GM19468 (cell line): ENCODE measurements at regions not wholly inside any gene's neighbourhood (a gene's known extent, or its start where the extent isn't known, plus 50 kb on each side); places are given as distances from the start of the nearest gene placed in this dataset.
A peak's percentile ranks its signal among the peaks of the same experiment; 100 is the strongest.
"Not testable (repeated sequence)": the region's sequence is repeated elsewhere in the genome, so short reads cannot be mapped to it uniquely, and the experiment has no call there.

Experiments used
- ATAC-seq: cut with Tn5 transposase; IDR thresholded peaks from one replicate; pipeline ENCODE4 v1.9.1; 2021; ENCODE audit warnings: mild to moderate bottlenecking, moderate library complexity, moderate number of reproducible peaks; ENCODE audit not compliant: unreplicated experiment; ENCODE audit errors: extremely low read depth

DNA sequence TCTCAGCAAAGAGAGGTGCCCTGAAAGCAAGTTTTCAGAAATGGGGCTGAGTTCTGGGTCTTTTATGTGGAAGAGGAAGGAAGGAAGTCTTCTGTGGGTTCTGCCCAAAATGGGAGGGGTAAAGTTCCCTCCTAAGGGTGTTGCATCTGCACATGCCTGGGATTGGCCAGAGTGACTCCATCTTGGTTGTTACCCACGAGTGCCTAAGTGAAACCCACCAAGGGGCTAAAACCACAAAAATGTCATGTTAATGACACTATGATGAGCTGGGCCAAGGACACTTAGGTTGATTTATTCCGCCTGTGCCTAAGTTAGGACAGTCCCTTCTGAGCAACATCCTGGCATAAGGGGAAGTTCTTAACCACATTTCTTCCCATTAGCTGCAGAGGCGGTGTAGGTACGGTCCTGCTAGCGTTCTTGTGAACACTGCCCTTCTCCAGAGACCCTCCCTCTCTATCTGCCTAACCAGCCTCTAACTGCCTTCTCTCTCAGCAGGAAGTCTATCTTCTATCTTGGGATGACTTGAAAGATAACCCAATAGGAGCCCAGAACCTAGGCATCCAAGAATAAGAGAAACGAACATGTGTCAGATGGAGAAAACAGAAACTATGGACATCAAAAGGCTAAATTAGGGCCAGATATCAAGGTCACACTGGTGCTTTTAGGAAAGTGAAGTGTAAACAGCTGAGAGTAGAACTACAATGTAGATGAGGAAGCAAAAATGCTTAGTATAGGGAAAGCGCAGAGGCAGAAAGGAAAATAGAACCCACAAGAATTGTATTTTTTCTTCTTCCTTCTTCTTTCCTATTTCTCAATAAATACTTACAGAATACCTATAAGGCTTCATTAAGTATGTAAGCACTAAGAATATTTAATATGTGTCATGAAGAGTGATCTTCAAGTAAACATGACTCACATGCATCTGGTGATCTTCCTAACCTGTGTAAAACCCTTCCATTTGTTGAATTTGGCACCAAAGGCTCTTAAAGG is 104.2 kb upstream of the AMN1 start:
- ATAC-seq, result no peak

- ATAC-seq, result no peak
Observed at GRCh38 chr12:31828071-31828470, 99.2 kb upstream of the AMN1 start.

- ATAC-seq, result no peak
Observed at GRCh38 chr12:31822761-31823160, 93.9 kb upstream of the AMN1 start.

GRCh38 chr12:31821484-31821883 is 92.7 kb upstream of the AMN1 start:
- ATAC-seq, result no peak

DNA sequence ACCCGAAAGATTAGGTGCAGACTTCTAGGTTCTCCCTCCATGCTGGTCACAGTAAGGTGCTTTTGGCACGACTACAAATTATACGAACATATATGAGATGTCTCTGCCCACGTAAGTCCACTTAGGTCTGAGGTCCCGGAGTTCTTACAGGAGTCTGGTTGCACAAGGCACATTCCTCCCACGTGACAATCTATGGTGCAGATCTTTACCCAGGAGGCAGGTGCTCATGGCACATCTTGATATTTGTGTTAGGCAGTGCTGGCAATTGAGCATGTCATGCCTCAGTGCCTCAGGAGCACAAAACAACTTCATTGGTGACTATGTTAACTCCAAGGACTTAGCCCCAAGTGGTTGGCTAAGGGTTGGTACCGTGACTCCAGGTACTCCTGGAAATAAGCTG is 92.0 kb upstream of the AMN1 start:
- no peak for ATAC-seq

DNA sequence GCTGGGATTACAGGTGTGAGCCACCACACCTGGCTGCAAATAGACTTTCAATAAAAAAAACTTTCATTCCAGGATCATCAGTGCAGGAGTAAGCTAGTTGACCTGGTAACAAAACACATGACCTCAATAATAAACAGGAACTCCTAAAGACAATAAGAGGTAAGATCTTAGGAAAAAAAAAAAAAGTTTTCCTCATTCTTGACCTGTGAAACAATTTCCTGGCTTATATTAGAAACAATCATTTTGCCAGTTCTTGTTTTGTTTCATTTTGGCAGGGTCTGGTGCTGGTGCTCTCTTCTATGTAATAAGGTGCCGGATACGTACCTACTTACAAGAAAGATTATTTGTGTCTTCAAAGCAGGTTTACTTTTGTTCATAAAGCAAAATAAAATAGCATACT is 90.6 kb upstream of the AMN1 start:
- ATAC-seq, result no peak

- no peak for ATAC-seq
Observed at GRCh38 chr12:31818623-31819268, 89.9 kb upstream of the AMN1 start.

GRCh38 chr12:31817120-31817519 is 88.3 kb upstream of the AMN1 start:
- no peak for ATAC-seq

DNA sequence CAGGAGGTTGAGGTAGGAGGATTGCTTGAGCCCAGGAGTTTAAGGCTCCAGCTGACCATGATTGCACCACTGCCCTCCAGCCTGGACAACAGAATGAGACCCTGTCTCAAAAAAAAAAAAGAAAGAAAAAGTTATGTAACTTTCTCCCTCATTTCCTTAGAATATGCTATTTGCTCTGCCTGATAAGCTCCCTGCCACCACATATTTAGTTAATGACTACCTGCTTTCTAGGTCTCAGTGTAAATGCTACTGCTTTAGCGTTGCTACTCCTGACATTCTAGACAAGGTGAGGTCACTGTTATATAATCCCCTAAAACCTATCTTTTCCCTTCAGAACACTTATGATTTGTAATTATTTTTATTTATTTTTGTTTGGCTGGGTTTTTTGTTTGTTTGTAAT is 86.3 kb upstream of the AMN1 start:
- ATAC-seq, result no peak

- no peak for ATAC-seq
Observed at GRCh38 chr12:31813305-31813704, 84.5 kb upstream of the AMN1 start.

DNA sequence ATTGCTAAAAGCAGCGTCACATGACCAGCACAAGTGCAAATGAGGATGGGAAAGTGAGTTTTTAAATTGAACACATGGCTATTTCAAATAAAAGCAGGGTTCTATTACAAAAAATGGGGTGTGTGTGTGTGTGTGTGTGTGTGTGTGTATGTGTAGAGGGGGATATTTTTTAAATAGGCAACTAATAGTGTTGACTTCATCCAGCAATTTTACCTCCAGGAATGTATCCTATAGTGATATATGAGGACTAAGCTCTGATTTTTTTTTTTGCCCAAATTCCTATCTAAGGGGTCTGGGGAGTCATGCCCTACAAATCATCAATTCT is 78.9 kb upstream of the AMN1 start:
- no peak for ATAC-seq

- not testable (repeated sequence) for ATAC-seq
Observed at GRCh38 chr12:31807081-31807772, 78.4 kb upstream of the AMN1 start.

DNA sequence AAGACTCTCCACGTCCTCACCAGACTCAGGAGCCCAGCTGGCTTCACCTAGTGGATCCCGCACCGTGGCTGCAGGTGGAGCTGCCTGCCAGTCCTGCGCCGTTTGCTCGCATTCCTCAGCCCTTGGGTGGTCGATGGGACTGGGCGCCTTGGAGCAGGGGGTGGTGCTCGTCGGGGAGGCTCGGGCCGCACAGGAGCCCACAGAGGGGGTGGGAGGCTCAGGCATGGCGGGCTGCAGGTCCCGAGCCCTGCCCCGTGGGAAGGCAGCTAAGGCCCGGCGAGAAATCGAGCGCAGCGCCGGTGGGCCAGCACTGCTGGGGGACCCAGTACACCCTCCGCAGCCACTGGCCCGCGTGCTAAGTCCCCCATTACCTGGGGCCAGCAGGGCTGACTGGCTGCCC is 76.9 kb upstream of the AMN1 start:
- ATAC-seq, result not testable (repeated sequence)

GRCh38 chr12:31804707-31805106 is 75.9 kb upstream of the AMN1 start:
- not testable (repeated sequence) for ATAC-seq

DNA sequence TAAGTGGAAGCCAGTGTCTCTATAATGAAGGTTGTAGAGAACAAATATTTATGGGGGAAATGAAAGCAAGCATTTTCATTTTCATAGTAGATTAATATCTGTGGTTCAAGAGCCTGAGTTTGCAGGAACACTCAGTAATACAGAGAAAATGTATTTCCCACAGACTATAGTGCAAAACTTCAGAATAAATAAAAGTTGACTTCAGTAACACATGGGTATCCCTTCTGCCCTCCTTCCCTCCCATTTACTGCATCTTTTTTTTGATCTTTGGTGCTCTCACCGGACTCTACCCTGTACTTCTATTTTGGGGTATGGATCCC is 75.3 kb upstream of the AMN1 start:
- peak; percentile 40 for ATAC-seq

DNA sequence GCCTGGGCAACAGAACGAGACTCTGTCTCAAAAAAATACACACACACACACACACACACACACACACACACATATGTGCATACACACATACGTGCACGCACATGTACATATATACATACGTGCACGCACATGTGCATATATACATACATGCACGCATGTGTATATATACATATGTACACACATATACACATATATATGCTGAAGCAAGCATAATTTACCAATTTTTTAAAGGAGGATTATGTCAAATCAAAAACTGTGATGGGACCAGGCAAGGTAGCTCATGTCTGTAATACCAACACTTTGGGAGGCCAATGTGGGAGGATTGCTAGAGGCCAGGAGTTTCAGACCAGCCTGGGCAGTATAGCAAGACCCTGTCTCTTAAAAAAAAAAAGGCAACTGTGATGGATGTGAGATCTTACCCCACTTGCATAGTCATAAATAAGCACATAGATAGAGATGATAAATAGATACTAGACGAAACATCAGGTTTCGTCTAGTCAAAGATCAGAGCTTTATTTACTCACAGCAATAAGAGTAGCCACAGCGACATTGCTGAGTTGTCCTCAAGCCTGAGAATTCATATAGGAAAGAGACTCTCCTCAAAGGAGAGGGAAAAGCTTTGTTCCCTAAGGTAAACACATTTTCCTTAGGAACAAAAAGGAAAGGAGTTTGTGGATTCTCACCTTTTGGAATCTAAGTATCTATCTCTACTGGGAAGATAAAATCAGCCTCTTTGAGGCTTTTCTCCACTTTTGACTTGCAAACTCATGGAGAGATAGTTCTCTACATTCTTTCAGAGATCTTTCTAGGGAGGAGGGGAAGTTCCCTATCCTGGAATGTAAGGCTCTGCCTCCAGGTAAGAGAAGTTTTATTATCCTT is 74.7 kb upstream of the AMN1 start:
- ATAC-seq, result no peak

- ATAC-seq, result no peak
Observed at GRCh38 chr12:31801872-31802271, 73.1 kb upstream of the AMN1 start.

GRCh38 chr12:31797230-31797872 is 68.5 kb upstream of the AMN1 start:
- no peak for ATAC-seq

DNA sequence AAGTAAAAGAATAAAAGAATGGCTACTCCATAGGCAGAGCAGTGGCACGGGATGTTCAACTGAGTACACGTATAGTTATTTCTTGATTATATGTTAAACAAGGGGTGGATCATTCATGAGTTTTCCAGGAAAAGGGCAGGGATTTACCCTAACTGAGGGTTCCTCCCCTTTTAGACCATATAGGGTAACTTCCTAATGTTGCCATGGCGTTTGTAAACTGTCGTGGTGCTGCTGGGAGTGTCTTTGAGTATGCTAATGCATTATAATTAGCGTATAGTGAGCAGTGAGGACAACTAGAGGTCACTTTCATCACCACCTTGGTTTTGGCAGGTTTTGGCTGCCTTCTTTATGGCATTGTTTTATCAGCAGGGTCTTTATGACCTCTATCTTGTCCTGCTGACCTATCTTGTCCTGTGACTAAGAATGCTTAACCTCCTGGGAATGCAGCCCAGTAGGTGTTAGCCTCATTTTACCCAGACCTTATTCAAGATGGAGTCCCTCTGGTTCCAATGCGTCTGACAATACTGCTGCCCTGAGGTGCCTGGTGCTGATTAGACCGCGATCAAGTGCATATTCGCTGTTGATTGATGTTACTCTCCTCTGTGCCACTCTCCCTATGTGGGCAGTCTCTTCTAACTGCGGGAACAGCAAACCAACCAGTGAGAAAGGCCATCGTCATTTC is 67.6 kb upstream of the AMN1 start:
- ATAC-seq, result no peak
